ENCODE measurements at regions not wholly inside any gene's neighbourhood (a gene's known extent, or its start where the extent isn't known, plus 50 kb on each side); places are given as distances from the start of the nearest gene placed in this dataset.

GRCh38 chr11:86724137-86724536 lies 51.7 kb upstream of the ME3 start:
- TF ChIP-seq, protein P1, sequence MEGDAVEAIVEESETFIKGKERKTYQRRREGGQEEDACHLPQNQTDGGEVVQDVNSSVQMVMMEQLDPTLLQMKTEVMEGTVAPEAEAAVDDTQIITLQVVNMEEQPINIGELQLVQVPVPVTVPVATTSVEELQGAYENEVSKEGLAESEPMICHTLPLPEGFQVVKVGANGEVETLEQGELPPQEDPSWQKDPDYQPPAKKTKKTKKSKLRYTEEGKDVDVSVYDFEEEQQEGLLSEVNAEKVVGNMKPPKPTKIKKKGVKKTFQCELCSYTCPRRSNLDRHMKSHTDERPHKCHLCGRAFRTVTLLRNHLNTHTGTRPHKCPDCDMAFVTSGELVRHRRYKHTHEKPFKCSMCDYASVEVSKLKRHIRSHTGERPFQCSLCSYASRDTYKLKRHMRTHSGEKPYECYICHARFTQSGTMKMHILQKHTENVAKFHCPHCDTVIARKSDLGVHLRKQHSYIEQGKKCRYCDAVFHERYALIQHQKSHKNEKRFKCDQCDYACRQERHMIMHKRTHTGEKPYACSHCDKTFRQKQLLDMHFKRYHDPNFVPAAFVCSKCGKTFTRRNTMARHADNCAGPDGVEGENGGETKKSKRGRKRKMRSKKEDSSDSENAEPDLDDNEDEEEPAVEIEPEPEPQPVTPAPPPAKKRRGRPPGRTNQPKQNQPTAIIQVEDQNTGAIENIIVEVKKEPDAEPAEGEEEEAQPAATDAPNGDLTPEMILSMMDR (conservative IDR thresholded peaks at IDR 0.05; ENCODE audit: low read depth, low read length): no peak
- no peak for TF ChIP-seq CHD1 (IDR thresholded peaks at IDR 0.05; ENCODE audit: low read depth, low read length)
- no peak for TF ChIP-seq RAD21 (IDR thresholded peaks at IDR 0.05; ENCODE audit: low read length)
- no peak for TF ChIP-seq NFE2L2 (IDR thresholded peaks at IDR 0.05; ENCODE audit: low read depth, low read length)
- TF ChIP-seq, protein P2, sequence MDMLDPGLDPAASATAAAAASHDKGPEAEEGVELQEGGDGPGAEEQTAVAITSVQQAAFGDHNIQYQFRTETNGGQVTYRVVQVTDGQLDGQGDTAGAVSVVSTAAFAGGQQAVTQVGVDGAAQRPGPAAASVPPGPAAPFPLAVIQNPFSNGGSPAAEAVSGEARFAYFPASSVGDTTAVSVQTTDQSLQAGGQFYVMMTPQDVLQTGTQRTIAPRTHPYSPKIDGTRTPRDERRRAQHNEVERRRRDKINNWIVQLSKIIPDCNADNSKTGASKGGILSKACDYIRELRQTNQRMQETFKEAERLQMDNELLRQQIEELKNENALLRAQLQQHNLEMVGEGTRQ (IDR thresholded peaks at IDR 0.05; ENCODE audit: low read depth, low read length): no peak
- no peak for TF ChIP-seq SMC3 (IDR thresholded peaks at IDR 0.05; ENCODE audit: low read depth, low read length)
- no peak for TF ChIP-seq POLR2A (IDR thresholded peaks at IDR 0.05; ENCODE audit: low read depth, low read length)
- TF ChIP-seq FOS (IDR thresholded peaks at IDR 0.05; ENCODE audit: low read depth, low read length): no peak
- no peak for TF ChIP-seq CEBPB (IDR thresholded peaks at IDR 0.05; ENCODE audit: low read depth, low read length)
- TF ChIP-seq MXI1 (IDR thresholded peaks at IDR 0.05; ENCODE audit: borderline replicate concordance, low read depth, low read length): no peak
